Gastrocnemius medialis (tissue), 4 donors: ENCODE measurements at regions not wholly inside any gene's neighbourhood (a gene's known extent, or its start where the extent isn't known, plus 50 kb on each side); places are given as distances from the start of the nearest gene placed in this dataset.
"Not testable (repeated sequence)": the region's sequence is repeated elsewhere in the genome, so short reads cannot be mapped to it uniquely, and the experiment has no call there.

Experiments used
- ATAC-seq, 2 donors: fragments of 150-250 bp; one replicate each; pipeline ENCODE4 v1.9.1; 2016
- DNase-seq, 2 donors: peaks; one replicate each; pipeline ENCODE4 v3.0.0-alpha.2; 2019
- H3K27ac ChIP-seq, 4 donors: fragments of 200-600 bp; sonication (generic); 1 replicate in 1 of 4; 2 replicates in 3 of 4; pipeline ENCODE4 v1.5.1; 2016 to 2018; ENCODE audit warnings: mild to moderate bottlenecking in 2 of 4, moderate library complexity in 1 of 4
- H3K27me3 ChIP-seq, 3 donors: fragments of 200-600 bp; sonication (generic) in 2 of 3; 1 replicate in 1 of 3; 2 replicates in 2 of 3; pipeline versions ENCODE4 v1.5.1 to v1.6.0; 2016 to 2019; ENCODE audit warnings: mild to moderate bottlenecking in 1 of 3, moderate library complexity in 1 of 3
- H3K36me3 ChIP-seq, 2 donors: fragments of 200-600 bp; sonication (generic) in 1 of 2; one replicate each; pipeline ENCODE4 v1.5.1; 2017 to 2018
- H3K4me1 ChIP-seq, 2 donors: fragments of 200-600 bp; sonication (generic) in 1 of 2; one replicate each; pipeline ENCODE4 v1.5.1; 2016 to 2017; ENCODE audit warnings: mild to moderate bottlenecking in 2 of 2
- H3K4me3 ChIP-seq, 4 donors: fragments of 200-600 bp; sonication (generic) in 3 of 4; 1 replicate in 1 of 4; 2 replicates in 3 of 4; pipeline ENCODE4 v1.5.1; 2016 to 2019; ENCODE audit warnings: mild to moderate bottlenecking in 2 of 4
- H3K9me3 ChIP-seq, 3 donors: fragments of 200-600 bp; sonication (generic) in 2 of 3; 1 replicate in 1 of 3; 2 replicates in 2 of 3; pipeline ENCODE4 v1.5.1; 2016 to 2019
- CTCF ChIP-seq, 5 experiments: fragments of 450-650 bp in 3 of 5; fragments of 200-600 bp in 2 of 5; sonication (generic) in 2 of 5; IDR thresholded peaks in 4 of 5; conservative IDR thresholded peaks in 1 of 5; 1 replicate in 4 of 5; 2 replicates in 1 of 5; pipeline ENCODE4 v1.5.1; 2016 to 2019; ENCODE audit warnings: antibody characterized with exemption in 5 of 5, mild to moderate bottlenecking in 3 of 5, moderate library complexity in 3 of 5
- POLR2A ChIP-seq, 2 donors: fragments of 450-650 bp; IDR thresholded peaks; one replicate each; pipeline ENCODE4 v1.6.1; 2017; ENCODE audit warnings: antibody characterized with exemption in 2 of 2, mild to moderate bottlenecking in 2 of 2, moderate library complexity in 2 of 2
- in situ Hi-C, 4 donors: fragments of 200-750 bp; cut with MboI; loops; one replicate each; pipeline versions ENCODE4 v1.15.0 to v1.8.0; 2017; ENCODE audit warnings: low sequenced_read_pairs in 4 of 4
- intact Hi-C: fragments of 100-400 bp; cut with DNase I; formaldehyde crosslinking; loops from one replicate; pipeline ENCODE4 v1.15.1; 2023; ENCODE audit warnings: low total_unique reads

GRCh38 chr10:31133792-31134310 is 102.2 kb upstream of the ZNF438 start:
- Histone ChIP-seq H3K27me3 (no peaks in the 10 kb centered on the region), H3K27ac (peak overlapping the region; percentile 90 to 94 (median 93)), H3K9me3 (no peaks in the 10 kb centered on the region), H3K36me3 (no peaks in the 10 kb centered on the region), H3K4me3 (peak overlapping the region; percentile 63 to 94 (median 68)), H3K4me1 (peaks cover 4 to 13% of the 10 kb centered on the region in 2 donors)
- DNase-seq (peak; percentile 58 to 76), ATAC-seq (peak; percentile 82 to 88)
- intact Hi-C loops (loop anchor here (2.0 to 5.0 kb wide), 3 partner anchors 102 to 349 kb away; partner anchors contain the start of genes ZEB1 and ZNF438), in situ Hi-C loops (no loop called here)
- peak; percentile 74 for TF ChIP-seq POLR2A (IDR thresholded peaks at IDR 0.05)
- TF ChIP-seq CTCF (IDR thresholded peaks at IDR 0.05 in 4 of 5, conservative IDR thresholded peaks at IDR 0.05 in 1 of 5) = no peak

- H3K36me3 ChIP-seq = no peaks in the 10 kb centered on the region
- no peak for DNase-seq
- intact Hi-C loops (loop anchor here (2.0 to 5.0 kb wide), 3 partner anchors 102 to 350 kb away; partner anchors contain the start of genes ZEB1 and ZNF438), in situ Hi-C loops (no loop called here)
- no peaks in the 10 kb centered on the region for H3K9me3 ChIP-seq
- ATAC-seq = peak; percentile 42 to 57
- no peak for TF ChIP-seq CTCF (IDR thresholded peaks at IDR 0.05 in 4 of 5, conservative IDR thresholded peaks at IDR 0.05 in 1 of 5)
- TF ChIP-seq POLR2A (IDR thresholded peaks at IDR 0.05) = no peak
- H3K4me3 ChIP-seq = peak overlapping the region; percentile 63 to 94 (median 68)
- no peaks in the 10 kb centered on the region for H3K27me3 ChIP-seq
- peaks cover 4 to 9% of the 10 kb centered on the region in 2 donors for H3K4me1 ChIP-seq
- H3K27ac ChIP-seq = peak overlapping the region; percentile 90 to 94 (median 93)
Observed at GRCh38 chr10:31134311-31134952, 102.8 kb upstream of the ZNF438 start.

GRCh38 chr10:31135171-31135570 is 103.5 kb upstream of the ZNF438 start:
- Histone ChIP-seq H3K9me3 (no peaks in the 10 kb centered on the region), H3K27me3 (no peaks in the 10 kb centered on the region), H3K36me3 (no peaks in the 10 kb centered on the region), H3K4me3 (peak overlapping the region in 1 of 4 donors; percentile 94), H3K4me1 (peaks cover 4 to 9% of the 10 kb centered on the region in 2 donors), H3K27ac (peak overlapping the region; percentile 90 to 94 (median 93))
- intact Hi-C loops = loop anchor here (2.0 kb wide), 1 partner anchor 350 kb away; no protein-coding TSS in a partner anchor
- no peak for ATAC-seq
- no peak for TF ChIP-seq CTCF (IDR thresholded peaks at IDR 0.05 in 4 of 5, conservative IDR thresholded peaks at IDR 0.05 in 1 of 5)
- TF ChIP-seq POLR2A (IDR thresholded peaks at IDR 0.05) = no peak
- DNase-seq = no peak
- in situ Hi-C loops = no loop called here

- H3K9me3 ChIP-seq, H3K27me3 ChIP-seq, H3K36me3 ChIP-seq, in situ Hi-C loops, H3K4me1 ChIP-seq, H3K4me3 ChIP-seq, ATAC-seq, DNase-seq: not testable (repeated sequence)
- intact Hi-C loops = loop anchor here (2.0 kb wide), 1 partner anchor 351 kb away; no protein-coding TSS in a partner anchor
- H3K27ac ChIP-seq = peak overlapping the region in 1 of 4 donors; percentile 11
Observed at GRCh38 chr10:31135791-31136190, 104.1 kb upstream of the ZNF438 start.

GRCh38 chr10:31136386-31136785 is 104.7 kb upstream of the ZNF438 start:
- Histone ChIP-seq H3K27ac (peak overlapping the region in 1 of 4 donors; percentile 11), H3K36me3 (no peaks in the 10 kb centered on the region), H3K9me3 (no peaks in the 10 kb centered on the region), H3K4me3 (no peak overlapping the region), H3K27me3 (no peaks in the 10 kb centered on the region), H3K4me1 (peaks cover 4 to 9% of the 10 kb centered on the region in 2 donors)
- intact Hi-C loops (no loop called here), in situ Hi-C loops (no loop called here)
- ATAC-seq (no peak), DNase-seq (no peak)
- TF ChIP-seq CTCF (IDR thresholded peaks at IDR 0.05 in 4 of 5, conservative IDR thresholded peaks at IDR 0.05 in 1 of 5) (no peak), POLR2A (IDR thresholded peaks at IDR 0.05) (no peak)
